Omental fat pad (tissue), 3 donors: ENCODE measurements at regions not wholly inside any gene's neighbourhood (a gene's known extent, or its start where the extent isn't known, plus 50 kb on each side); places are given as distances from the start of the nearest gene placed in this dataset.

ENCODE experiments used
- ATAC-seq: fragments of 150-250 bp; one replicate; pipeline ENCODE4 v1.9.1; 2016; ENCODE audit warnings: mild to moderate bottlenecking, moderate library complexity; ENCODE audit not compliant: low FRiP score
- DNase-seq: peaks from one replicate; pipeline ENCODE4 v3.0.0-alpha.2; 2019; ENCODE audit warnings: low spot score
- TF ChIP-seq, protein P1 (sequence below), 3 donors: fragments of 450-650 bp; IDR thresholded peaks; one replicate each; pipeline ENCODE4 v1.5.1; 2016 to 2017; ENCODE audit warnings: antibody characterized with exemption in 3 of 3, mild to moderate bottlenecking in 3 of 3, moderate library complexity in 2 of 3

DNA sequence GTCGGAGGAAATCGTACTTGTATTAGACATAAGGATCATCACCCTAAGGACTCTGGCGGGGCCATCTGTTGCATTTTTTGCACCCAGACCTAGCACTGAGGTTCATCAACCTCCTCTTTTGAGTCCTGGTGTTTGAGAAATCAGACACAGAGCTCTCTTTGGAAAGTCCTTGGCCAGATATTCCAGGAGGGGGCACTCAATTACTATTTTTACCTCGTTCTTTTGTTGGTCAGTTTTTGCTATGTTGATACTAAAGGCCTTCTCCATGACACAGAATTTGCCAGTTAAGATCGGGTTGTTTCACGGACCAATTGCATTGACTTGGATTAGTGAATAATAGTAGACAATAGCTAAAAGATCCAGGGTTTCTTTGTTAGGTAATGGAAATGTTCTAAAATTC is 711.2 kb downstream of the KCNT2 start:
- TF ChIP-seq, protein P1, sequence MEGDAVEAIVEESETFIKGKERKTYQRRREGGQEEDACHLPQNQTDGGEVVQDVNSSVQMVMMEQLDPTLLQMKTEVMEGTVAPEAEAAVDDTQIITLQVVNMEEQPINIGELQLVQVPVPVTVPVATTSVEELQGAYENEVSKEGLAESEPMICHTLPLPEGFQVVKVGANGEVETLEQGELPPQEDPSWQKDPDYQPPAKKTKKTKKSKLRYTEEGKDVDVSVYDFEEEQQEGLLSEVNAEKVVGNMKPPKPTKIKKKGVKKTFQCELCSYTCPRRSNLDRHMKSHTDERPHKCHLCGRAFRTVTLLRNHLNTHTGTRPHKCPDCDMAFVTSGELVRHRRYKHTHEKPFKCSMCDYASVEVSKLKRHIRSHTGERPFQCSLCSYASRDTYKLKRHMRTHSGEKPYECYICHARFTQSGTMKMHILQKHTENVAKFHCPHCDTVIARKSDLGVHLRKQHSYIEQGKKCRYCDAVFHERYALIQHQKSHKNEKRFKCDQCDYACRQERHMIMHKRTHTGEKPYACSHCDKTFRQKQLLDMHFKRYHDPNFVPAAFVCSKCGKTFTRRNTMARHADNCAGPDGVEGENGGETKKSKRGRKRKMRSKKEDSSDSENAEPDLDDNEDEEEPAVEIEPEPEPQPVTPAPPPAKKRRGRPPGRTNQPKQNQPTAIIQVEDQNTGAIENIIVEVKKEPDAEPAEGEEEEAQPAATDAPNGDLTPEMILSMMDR (IDR thresholded peaks at IDR 0.05), result no peak
- DNase-seq (no peak), ATAC-seq (no peak)

DNA sequence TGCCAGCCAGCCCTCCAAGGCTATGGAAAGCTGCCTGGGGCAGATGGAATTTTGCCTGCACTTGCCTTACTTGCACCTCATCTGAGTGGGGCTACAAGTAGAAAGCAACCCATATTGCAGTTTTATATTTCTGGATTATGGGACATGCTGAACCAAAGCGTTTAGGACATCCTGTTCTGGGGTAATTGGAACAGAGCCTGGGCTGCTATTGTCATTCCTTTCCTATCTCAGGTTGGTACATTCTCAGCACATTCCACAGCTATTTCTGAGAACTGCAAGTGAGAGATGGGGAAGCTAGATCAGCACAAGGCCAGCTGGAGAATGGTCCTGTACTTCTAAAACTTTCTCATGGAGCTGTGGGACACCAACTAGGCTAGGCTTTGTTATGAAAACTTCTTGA is 713.8 kb downstream of the KCNT2 start:
- no peak for ATAC-seq
- TF ChIP-seq, protein P1 (IDR thresholded peaks at IDR 0.05), result no peak
- no peak for DNase-seq

DNA sequence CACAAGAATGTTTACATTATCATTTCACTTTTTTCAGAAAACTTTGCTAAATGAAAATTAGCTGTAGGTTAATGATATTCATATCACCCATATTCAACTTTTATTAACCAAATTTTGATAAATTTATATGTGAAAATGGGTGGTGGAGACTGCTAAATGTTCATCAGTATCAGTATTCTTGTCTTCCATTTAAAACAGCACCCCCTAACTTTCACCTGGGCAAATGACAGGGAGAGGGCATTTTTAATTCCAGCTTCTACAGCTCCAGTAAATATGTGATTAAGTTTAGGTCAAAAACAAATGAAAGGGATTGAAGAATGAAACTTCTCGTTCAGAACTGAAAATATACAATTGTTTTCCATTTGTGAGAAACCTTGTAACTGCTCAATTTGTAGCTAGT is 722.2 kb downstream of the KCNT2 start:
- TF ChIP-seq, protein P1 (IDR thresholded peaks at IDR 0.05), result no peak
- no peak for ATAC-seq
- DNase-seq, result no peak

DNA sequence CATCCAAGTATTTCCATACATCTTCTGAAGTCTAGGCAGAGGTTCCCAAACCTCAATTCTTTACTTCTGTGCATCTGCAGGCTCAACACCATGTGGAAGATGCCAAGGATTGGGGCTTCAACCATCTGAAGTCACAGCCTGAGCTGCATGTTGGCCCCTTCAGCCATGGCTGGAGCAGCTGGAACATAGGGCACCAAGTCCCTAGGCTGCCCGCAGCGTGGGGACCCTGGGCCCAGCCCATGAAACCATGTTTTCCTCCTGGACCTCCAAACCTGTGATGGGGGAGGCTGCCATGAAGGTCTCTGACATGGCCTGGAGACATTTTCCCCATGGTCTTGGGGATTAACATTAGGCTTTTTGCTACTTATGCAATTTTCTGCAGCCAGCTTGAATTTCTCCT is 729.8 kb downstream of the KCNT2 start:
- no peak for DNase-seq
- TF ChIP-seq, protein P1 (IDR thresholded peaks at IDR 0.05), result no peak

DNA sequence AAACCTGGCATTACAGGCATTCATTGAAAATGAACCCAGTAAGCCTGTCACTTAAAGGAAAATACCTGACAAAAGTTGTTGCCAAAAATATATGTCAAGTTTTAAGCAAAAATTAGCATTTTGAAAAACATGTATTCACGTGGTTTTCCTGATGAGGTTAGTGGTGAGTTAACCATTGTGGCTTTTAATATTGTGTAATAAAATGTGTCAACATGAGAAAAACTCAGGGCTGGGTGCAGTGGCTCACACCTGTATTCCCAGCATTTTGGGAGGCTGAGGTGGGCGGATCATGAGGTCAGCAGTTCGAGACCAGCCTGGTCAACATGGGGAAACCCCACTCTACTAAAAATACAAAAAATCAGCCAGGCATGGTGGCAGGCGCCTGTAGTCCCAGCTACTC is 731.4 kb downstream of the KCNT2 start:
- DNase-seq (no peak), ATAC-seq (no peak)
- TF ChIP-seq, protein P1 (IDR thresholded peaks at IDR 0.05), result no peak

More for the DNA sequence above, 729.8 kb downstream of the KCNT2 start:
- ATAC-seq, result no peak

DNA sequence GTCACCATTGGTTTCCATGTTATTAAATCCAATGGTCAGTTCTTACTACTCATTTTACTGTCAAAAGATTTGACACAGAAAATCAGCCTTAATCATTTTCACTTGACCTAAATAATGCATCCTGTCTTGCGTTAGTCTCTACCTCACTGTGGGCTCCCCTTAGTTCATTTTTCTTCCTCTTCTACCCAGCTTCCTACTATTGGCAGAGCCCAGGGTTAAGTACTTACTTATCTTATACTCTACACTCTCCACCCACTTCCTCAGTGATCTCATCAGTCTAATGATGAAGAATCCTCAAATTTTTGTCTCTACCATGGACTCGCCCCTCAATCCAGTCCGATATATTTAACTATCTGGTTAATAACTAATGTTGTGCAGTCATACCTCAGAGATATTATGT is 735.9 kb downstream of the KCNT2 start:
- TF ChIP-seq, protein P1 (IDR thresholded peaks at IDR 0.05), result no peak
- no peak for ATAC-seq
- no peak for DNase-seq

DNA sequence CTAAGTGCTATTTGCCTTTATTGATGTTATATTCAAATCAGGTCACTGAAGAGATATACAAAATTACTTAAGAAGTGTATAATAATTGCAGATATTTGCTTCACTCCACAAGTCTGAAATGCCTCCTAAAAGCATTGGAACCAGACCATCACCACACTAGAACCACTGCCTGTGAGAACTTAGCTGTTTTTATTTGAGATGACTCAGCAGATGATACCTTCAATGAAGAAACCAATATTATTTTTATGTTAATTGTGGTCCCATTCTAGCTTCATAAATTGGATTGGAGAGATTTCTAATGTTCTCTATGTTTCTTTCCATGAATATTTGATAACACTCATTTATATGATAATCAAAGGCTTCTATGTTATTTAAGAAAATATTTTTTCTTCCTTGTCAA is 740.6 kb downstream of the KCNT2 start:
- no peak for ATAC-seq
- TF ChIP-seq, protein P1 (IDR thresholded peaks at IDR 0.05), result no peak
- no peak for DNase-seq
